GM08714 (cell line): ENCODE measurements at regions not wholly inside any gene's neighbourhood (a gene's known extent, or its start where the extent isn't known, plus 50 kb on each side); places are given as distances from the start of the nearest gene placed in this dataset.

Source experiments
- H3K4me3 ChIP-seq: fragments of 200-500 bp; sonication (Bioruptor generic); 2 replicates; pipeline ENCODE4 v1.5.1; 2014; ENCODE audit warnings: mild to moderate bottlenecking, low read length, inconsistent platforms
- ZNF274 ChIP-seq: IDR thresholded peaks from 2 replicates; pipeline ENCODE4 v1.6.1; 2012; ENCODE audit warnings: mild to moderate bottlenecking, low read depth, low read length

- no peak overlapping the region for H3K4me3 ChIP-seq
These were observed 888.1 kb downstream of the PDCD6IP start for GRCh38 chr3:34686541-34686940.

GRCh38 chr3:34687671-34688070 lies 889.2 kb downstream of the PDCD6IP start:
- no peak for TF ChIP-seq ZNF274
- H3K4me3 ChIP-seq = no peak overlapping the region

More at GRCh38 chr3:34686541-34686940, 888.1 kb downstream of the PDCD6IP start:
- no peak for TF ChIP-seq ZNF274

GRCh38 chr3:34696831-34697230 lies 898.4 kb downstream of the PDCD6IP start:
- H3K4me3 ChIP-seq = no peak overlapping the region
- TF ChIP-seq ZNF274 = no peak

- H3K4me3 ChIP-seq = no peak overlapping the region
- TF ChIP-seq ZNF274 = no peak
These were observed 904.6 kb downstream of the PDCD6IP start for GRCh38 chr3:34703053-34703452.

GRCh38 chr3:34724916-34725499 lies 914.3 kb upstream of the ARPP21 start:
- no peak for TF ChIP-seq ZNF274
- H3K4me3 ChIP-seq = no peak overlapping the region

GRCh38 chr3:34725774-34726173 lies 913.6 kb upstream of the ARPP21 start:
- H3K4me3 ChIP-seq = no peak overlapping the region
- no peak for TF ChIP-seq ZNF274

- no peak for TF ChIP-seq ZNF274
- no peak overlapping the region for H3K4me3 ChIP-seq
These were observed 911.6 kb upstream of the ARPP21 start for GRCh38 chr3:34727700-34728099.

- no peak overlapping the region for H3K4me3 ChIP-seq
- TF ChIP-seq ZNF274 = no peak
These were observed 897.2 kb upstream of the ARPP21 start for GRCh38 chr3:34742151-34742550.

GRCh38 chr3:34758630-34759261 lies 880.6 kb upstream of the ARPP21 start:
- no peak for TF ChIP-seq ZNF274

GRCh38 chr3:34777386-34777785 lies 861.9 kb upstream of the ARPP21 start:
- TF ChIP-seq ZNF274 = no peak

More at GRCh38 chr3:34758630-34759261, 880.6 kb upstream of the ARPP21 start:
- H3K4me3 ChIP-seq = no peak overlapping the region

GRCh38 chr3:34779092-34779491 lies 860.2 kb upstream of the ARPP21 start:
- no peak for TF ChIP-seq ZNF274
- no peak overlapping the region for H3K4me3 ChIP-seq

More at GRCh38 chr3:34777386-34777785, 861.9 kb upstream of the ARPP21 start:
- H3K4me3 ChIP-seq = no peak overlapping the region

- no peak for TF ChIP-seq ZNF274
These were observed 859.0 kb upstream of the ARPP21 start for GRCh38 chr3:34780294-34780693.

GRCh38 chr3:34780973-34781372 lies 858.4 kb upstream of the ARPP21 start:
- TF ChIP-seq ZNF274 = no peak
- H3K4me3 ChIP-seq = no peak overlapping the region

More at GRCh38 chr3:34780294-34780693, 859.0 kb upstream of the ARPP21 start:
- H3K4me3 ChIP-seq = no peak overlapping the region

GRCh38 chr3:34782871-34783270 lies 856.5 kb upstream of the ARPP21 start:
- H3K4me3 ChIP-seq = no peak overlapping the region
- TF ChIP-seq ZNF274 = no peak

GRCh38 chr3:34783876-34784275 lies 855.4 kb upstream of the ARPP21 start:
- TF ChIP-seq ZNF274 = no peak
- no peak overlapping the region for H3K4me3 ChIP-seq
